ENCODE measurements at regions not wholly inside any gene's neighbourhood (a gene's known extent, or its start where the extent isn't known, plus 50 kb on each side); places are given as distances from the start of the nearest gene placed in this dataset.

GRCh38 chr20:17860301-17861197 is 108.0 kb downstream of the SNX5 start:
- peaks cover 0 to 7% of the 10 kb centered on the region in 2 donors for H3K4me1 ChIP-seq
- H3K27me3 ChIP-seq, result no peaks in the 10 kb centered on the region
- no peaks in the 10 kb centered on the region for H3K36me3 ChIP-seq
- no peaks in the 10 kb centered on the region for H3K9me3 ChIP-seq
- no peak for DNase-seq (ENCODE audit: low spot score in 2 of 2)
- H3K4me3 ChIP-seq, result no peak overlapping the region
- intact Hi-C loops (cut with DNase I; ENCODE audit: low total_unique reads), result no loop called here
- H3K27ac ChIP-seq, result no peak overlapping the region
- TF ChIP-seq, protein P1, sequence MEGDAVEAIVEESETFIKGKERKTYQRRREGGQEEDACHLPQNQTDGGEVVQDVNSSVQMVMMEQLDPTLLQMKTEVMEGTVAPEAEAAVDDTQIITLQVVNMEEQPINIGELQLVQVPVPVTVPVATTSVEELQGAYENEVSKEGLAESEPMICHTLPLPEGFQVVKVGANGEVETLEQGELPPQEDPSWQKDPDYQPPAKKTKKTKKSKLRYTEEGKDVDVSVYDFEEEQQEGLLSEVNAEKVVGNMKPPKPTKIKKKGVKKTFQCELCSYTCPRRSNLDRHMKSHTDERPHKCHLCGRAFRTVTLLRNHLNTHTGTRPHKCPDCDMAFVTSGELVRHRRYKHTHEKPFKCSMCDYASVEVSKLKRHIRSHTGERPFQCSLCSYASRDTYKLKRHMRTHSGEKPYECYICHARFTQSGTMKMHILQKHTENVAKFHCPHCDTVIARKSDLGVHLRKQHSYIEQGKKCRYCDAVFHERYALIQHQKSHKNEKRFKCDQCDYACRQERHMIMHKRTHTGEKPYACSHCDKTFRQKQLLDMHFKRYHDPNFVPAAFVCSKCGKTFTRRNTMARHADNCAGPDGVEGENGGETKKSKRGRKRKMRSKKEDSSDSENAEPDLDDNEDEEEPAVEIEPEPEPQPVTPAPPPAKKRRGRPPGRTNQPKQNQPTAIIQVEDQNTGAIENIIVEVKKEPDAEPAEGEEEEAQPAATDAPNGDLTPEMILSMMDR (IDR thresholded peaks at IDR 0.05), result no peak
- TF ChIP-seq POLR2AphosphoS5 (IDR thresholded peaks at IDR 0.05), result no peak
- no peak for TF ChIP-seq POLR2A (IDR thresholded peaks at IDR 0.05)

- Histone ChIP-seq H3K4me1 (peaks cover 0 to 7% of the 10 kb centered on the region in 2 donors), H3K36me3 (no peaks in the 10 kb centered on the region), H3K27ac (peak overlapping the region; percentile 49 to 62), H3K9me3 (no peaks in the 10 kb centered on the region), H3K4me3 (no peak overlapping the region), H3K27me3 (no peaks in the 10 kb centered on the region)
- no peak for DNase-seq (ENCODE audit: low spot score in 2 of 2)
- intact Hi-C loops (cut with DNase I; ENCODE audit: low total_unique reads), result no loop called here
- no peak for TF ChIP-seq POLR2AphosphoS5 (IDR thresholded peaks at IDR 0.05)
- TF ChIP-seq, protein P1 (IDR thresholded peaks at IDR 0.05), result no peak
- no peak for TF ChIP-seq POLR2A (IDR thresholded peaks at IDR 0.05)
These were observed 108.9 kb downstream of the SNX5 start for GRCh38 chr20:17859616-17860232.

- H3K4me1 ChIP-seq, result peaks cover 0 to 7% of the 10 kb centered on the region in 2 donors
- H3K27me3 ChIP-seq, result no peaks in the 10 kb centered on the region
- intact Hi-C loops (cut with DNase I; ENCODE audit: low total_unique reads), result no loop called here
- peak overlapping the region; percentile 49 to 62 for H3K27ac ChIP-seq
- H3K4me3 ChIP-seq, result no peak overlapping the region
- TF ChIP-seq POLR2AphosphoS5 (IDR thresholded peaks at IDR 0.05) (no peak), POLR2A (IDR thresholded peaks at IDR 0.05) (no peak)
- TF ChIP-seq, protein P1 (IDR thresholded peaks at IDR 0.05), result no peak
- no peak for DNase-seq (ENCODE audit: low spot score in 2 of 2)
- no peaks in the 10 kb centered on the region for H3K36me3 ChIP-seq
- H3K9me3 ChIP-seq, result no peaks in the 10 kb centered on the region
These were observed 109.5 kb downstream of the SNX5 start for GRCh38 chr20:17859002-17859615.

- DNase-seq (ENCODE audit: low spot score in 2 of 2), result no peak
- H3K4me1 ChIP-seq, result peaks cover 0 to 7% of the 10 kb centered on the region in 2 donors
- TF ChIP-seq POLR2A (IDR thresholded peaks at IDR 0.05) (no peak), POLR2AphosphoS5 (IDR thresholded peaks at IDR 0.05) (no peak)
- TF ChIP-seq, protein P1 (IDR thresholded peaks at IDR 0.05), result no peak
- no peaks in the 10 kb centered on the region for H3K36me3 ChIP-seq
- H3K4me3 ChIP-seq, result no peak overlapping the region
- H3K27ac ChIP-seq, result peak overlapping the region in 1 of 2 donors; percentile 79
- H3K27me3 ChIP-seq, result no peaks in the 10 kb centered on the region
- intact Hi-C loops (cut with DNase I; ENCODE audit: low total_unique reads), result no loop called here
- H3K9me3 ChIP-seq, result no peaks in the 10 kb centered on the region
These were observed 110.1 kb downstream of the SNX5 start for GRCh38 chr20:17858450-17859001.

Measured in breast epithelium (tissue), 4 donors.